GM20000 (cell line): ENCODE measurements at regions not wholly inside any gene's neighbourhood (a gene's known extent, or its start where the extent isn't known, plus 50 kb on each side); places are given as distances from the start of the nearest gene placed in this dataset.
"Not testable (repeated sequence)": the region's sequence is repeated elsewhere in the genome, so short reads cannot be mapped to it uniquely, and the experiment has no call there.

Experiments
- DNase-seq: peaks from one replicate; pipeline ENCODE4 v3.0.0; 2012; ENCODE audit warnings: low spot score
- TF ChIP-seq, protein P1 (sequence below): IDR thresholded peaks from 2 replicates; pipeline ENCODE4 v1.5.1; 2012; ENCODE audit warnings: mild to moderate bottlenecking, control low read depth; ENCODE audit errors: extremely low read depth, missing control alignments

DNA sequence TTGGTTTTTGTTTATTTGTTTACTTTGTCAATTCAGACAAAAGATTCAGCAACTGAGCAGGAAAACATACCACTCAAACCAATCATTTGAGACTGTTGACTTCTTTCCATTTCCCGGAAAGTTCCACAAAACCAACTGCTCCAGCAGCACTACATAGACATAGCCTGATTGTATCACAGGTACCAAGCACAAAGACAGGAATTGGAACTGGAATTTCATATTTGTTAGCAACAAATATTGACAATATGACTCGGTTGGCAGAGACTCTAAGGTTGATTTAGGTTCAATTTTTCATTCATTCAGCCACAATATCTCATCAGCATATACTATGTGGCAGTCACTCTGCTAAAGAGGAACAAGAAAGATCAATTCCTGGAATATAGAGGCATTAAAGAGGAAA is 364.0 kb downstream of the ZIC3 start:
- DNase-seq = no peak
- TF ChIP-seq, protein P1, sequence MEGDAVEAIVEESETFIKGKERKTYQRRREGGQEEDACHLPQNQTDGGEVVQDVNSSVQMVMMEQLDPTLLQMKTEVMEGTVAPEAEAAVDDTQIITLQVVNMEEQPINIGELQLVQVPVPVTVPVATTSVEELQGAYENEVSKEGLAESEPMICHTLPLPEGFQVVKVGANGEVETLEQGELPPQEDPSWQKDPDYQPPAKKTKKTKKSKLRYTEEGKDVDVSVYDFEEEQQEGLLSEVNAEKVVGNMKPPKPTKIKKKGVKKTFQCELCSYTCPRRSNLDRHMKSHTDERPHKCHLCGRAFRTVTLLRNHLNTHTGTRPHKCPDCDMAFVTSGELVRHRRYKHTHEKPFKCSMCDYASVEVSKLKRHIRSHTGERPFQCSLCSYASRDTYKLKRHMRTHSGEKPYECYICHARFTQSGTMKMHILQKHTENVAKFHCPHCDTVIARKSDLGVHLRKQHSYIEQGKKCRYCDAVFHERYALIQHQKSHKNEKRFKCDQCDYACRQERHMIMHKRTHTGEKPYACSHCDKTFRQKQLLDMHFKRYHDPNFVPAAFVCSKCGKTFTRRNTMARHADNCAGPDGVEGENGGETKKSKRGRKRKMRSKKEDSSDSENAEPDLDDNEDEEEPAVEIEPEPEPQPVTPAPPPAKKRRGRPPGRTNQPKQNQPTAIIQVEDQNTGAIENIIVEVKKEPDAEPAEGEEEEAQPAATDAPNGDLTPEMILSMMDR = no peak

DNA sequence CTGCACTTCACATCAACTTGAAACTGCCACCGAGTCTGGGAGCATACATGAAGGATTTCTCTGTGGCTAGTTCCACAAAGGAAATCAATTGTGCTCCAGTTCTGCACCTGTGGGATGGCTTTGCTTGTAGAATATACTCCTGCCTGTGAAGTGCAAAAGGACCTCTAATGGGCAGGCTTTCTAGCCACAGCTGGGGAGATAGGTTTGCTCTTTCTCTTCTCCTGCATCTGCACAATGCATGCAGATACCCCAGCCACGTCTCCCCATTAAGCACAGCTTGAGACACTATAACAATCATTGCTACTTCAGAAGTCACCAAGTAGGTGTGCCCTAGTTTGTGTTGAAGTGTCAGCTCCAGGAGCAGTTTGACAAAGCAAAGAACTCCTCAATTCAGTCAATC is 364.6 kb downstream of the ZIC3 start:
- DNase-seq = no peak
- TF ChIP-seq, protein P1 = no peak

DNA sequence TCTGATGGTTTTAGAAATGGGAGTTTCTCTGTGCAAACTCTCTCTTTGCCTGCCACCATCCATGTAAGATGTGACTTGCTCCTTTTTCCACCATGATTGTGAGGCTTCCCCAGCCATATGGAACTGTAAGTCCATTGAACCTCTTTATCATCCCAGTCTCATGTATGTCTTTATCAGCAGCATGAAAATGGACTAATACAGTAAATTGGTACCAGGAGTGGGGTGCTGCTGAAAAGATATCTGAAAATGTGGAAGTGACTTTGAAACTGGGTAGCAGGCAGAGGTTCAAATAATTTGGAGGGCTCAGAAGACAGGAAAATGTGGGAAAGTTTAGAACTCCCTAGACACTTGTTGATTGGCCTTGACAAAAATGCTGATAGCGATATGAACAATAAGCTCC is 368.3 kb downstream of the ZIC3 start:
- DNase-seq = not testable (repeated sequence)

DNA sequence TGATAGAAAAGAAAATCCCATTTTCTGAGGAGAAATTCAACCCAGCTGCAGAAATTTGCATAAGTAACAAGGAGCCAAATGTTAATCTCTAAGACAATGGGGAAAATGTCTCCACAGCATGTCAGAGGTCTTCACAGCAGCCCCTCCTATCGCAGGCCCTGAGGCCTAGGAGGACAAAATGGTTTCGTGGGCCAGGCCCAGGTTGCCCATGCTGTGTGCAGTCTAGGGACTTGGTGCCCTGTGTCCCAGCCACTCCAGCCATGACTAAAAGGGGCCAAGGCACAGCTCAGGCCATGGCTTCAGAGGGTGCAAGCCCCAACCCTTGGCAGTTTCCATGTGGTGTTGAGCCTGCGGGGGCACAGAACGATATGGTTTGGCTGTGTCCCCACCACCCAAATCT is 369.0 kb downstream of the ZIC3 start:
- not testable (repeated sequence) for DNase-seq

DNA sequence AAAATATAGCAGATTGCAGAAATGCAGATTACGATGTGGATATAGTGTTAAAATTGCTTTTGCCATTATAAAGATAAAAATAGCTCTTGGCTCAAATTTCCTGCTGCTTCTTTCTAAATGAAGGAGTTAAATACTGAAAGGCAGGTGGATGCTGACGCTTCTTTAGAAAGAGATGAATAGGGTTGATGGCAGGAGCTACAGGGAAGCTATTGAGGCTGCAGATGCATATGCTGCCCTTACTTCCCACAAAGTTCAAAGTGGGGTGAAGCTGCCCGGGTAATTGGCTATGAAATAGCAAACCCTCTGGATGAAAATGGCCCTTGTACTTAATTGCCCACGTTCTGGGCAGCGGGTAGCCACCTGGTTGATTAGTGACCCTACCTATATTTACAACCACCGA is 379.5 kb downstream of the ZIC3 start:
- TF ChIP-seq, protein P1 = no peak
- DNase-seq = no peak

DNA sequence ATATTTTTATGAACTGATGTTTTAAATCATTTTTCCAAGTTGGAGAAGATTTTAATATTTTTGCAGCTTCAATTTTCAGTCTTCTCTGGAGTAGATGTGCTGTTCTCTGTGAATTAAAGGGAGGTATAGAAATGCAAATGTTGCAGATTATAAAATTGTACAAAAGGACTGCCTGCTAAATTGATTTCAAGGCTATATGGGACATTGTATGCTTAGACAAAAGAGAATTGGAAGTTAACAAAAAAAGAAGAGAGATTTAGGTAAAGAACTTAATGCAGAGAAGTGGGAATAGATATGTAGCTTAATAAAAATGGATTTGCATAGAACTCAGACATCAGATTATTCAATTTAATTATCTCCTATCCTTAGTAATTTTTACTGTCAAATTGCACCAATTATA is 403.3 kb downstream of the ZIC3 start:
- no peak for DNase-seq
- TF ChIP-seq, protein P1 = no peak

DNA sequence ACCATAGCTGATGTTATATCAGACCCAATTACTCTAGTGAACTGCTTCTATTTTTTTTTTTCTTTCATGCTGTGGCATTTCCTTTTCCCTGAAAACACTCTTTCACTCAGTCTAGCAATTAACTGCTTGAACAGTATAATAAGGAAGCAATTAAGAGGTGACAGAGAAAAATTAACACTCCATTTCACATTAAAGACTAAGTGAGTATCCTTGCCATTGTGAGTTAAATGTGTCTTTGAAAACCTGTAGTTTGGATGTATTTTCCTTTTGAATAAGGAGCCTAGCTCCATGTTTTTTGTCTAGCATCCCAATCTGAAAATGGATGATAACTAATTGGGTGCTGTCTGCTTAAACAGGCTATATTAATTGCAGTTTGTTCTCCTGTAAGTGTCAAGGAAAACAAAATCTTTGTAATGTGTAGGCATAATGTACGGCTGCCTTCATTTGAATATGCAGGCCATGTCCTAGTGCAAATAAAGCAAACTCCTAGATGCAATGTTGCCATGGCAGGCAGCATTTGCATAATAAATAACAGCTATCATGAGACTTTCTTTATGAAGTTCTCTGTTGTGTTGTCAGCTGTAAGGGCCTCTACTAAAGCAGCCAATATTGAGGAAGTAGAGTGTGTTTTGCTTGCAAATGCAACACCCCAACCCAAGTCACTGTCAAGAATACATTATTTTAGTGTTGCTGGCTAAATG is 416.7 kb downstream of the ZIC3 start:
- no peak for DNase-seq
- TF ChIP-seq, protein P1 = no peak

DNA sequence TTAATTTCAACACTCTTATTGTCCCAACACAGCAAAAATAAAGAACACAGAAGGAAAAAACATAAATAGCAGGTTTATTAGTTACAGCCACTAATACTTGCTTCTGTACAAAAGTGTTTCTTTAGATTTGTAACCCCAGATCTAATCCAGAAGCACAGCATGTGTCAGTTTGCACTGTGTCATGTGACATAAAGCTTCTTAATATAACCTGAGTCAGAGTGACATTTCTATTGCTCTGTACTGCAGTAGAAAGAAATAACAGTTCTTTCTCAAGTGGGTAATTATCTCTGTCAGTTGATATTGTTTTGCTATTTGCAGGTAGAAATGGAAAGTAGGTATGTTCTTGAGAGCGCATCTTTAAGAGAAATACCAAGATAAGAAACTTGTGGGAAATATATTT is 422.5 kb downstream of the ZIC3 start:
- TF ChIP-seq, protein P1 = no peak
- DNase-seq = no peak
